DOHH2 (cell line): ENCODE measurements at regions not wholly inside any gene's neighbourhood (a gene's known extent, or its start where the extent isn't known, plus 50 kb on each side); places are given as distances from the start of the nearest gene placed in this dataset.
"Not testable (repeated sequence)": the region's sequence is repeated elsewhere in the genome, so short reads cannot be mapped to it uniquely, and the experiment has no call there.

Experiments
- H3F3A ChIP-seq: fragments of 200-600 bp; sonication (generic), shearing (Covaris generic); 2 replicates; pipeline ENCODE4 v1.6.0; 2016; ENCODE audit warnings: antibody characterized with exemption, mild to moderate bottlenecking; ENCODE audit not compliant: control insufficient read depth, insufficient read depth
- H3K27ac ChIP-seq: fragments of 200-600 bp; sonication (generic); 2 replicates; pipeline ENCODE4 v1.5.1; 2014; ENCODE audit warnings: low read depth, mild to moderate bottlenecking, low read length, moderate library complexity
- H3K27me3 ChIP-seq: fragments of 200-600 bp; sonication (generic); 2 replicates; pipeline ENCODE4 v1.6.1; 2014; ENCODE audit warnings: mild to moderate bottlenecking, low read length, mixed read lengths; ENCODE audit not compliant: control insufficient read depth
- H3K36me3 ChIP-seq: fragments of 200-600 bp; sonication (generic); 2 replicates; pipeline ENCODE4 v1.6.1; 2014; ENCODE audit warnings: mild to moderate bottlenecking, low read length, moderate library complexity, mixed read lengths; ENCODE audit not compliant: control insufficient read depth
- H3K4me1 ChIP-seq: fragments of 200-600 bp; sonication (generic); 2 replicates; pipeline ENCODE4 v1.6.1; 2014; ENCODE audit warnings: mild to moderate bottlenecking, low read length, mixed read lengths; ENCODE audit not compliant: control insufficient read depth
- H3K4me2 ChIP-seq: fragments of 200-600 bp; sonication (generic); 2 replicates; pipeline ENCODE4 v1.6.0; 2014; ENCODE audit warnings: mild to moderate bottlenecking, low read length, moderate library complexity
- H3K4me3 ChIP-seq: fragments of 200-600 bp; sonication (generic); 2 replicates; pipeline ENCODE4 v1.5.1; 2014; ENCODE audit warnings: mild to moderate bottlenecking, low read length, mixed read lengths
- H3K79me2 ChIP-seq: fragments of 200-600 bp; sonication (generic); 2 replicates; pipeline ENCODE4 v1.6.1; 2014; ENCODE audit warnings: mild to moderate bottlenecking, low read length, mixed read lengths; ENCODE audit not compliant: control insufficient read depth
- H3K9me2 ChIP-seq: fragments of 200-600 bp; sonication (generic); replicated peaks from 2 replicates; pipeline ENCODE4 v1.6.1; 2014; ENCODE audit warnings: mild to moderate bottlenecking, low read length, mixed read lengths; ENCODE audit not compliant: control insufficient read depth
- H3K9me3 ChIP-seq: fragments of 200-600 bp; sonication (generic); 2 replicates; pipeline ENCODE4 v1.6.1; 2014; ENCODE audit warnings: antibody characterized with exemption, low read length, mixed read lengths; ENCODE audit not compliant: control insufficient read depth, insufficient read depth
- H4K20me1 ChIP-seq: fragments of 200-600 bp; sonication (generic); 2 replicates; pipeline ENCODE4 v1.6.0; 2014; ENCODE audit warnings: low read depth, mild to moderate bottlenecking, antibody characterized with exemption, low read length, moderate library complexity; ENCODE audit not compliant: control insufficient read depth, insufficient read depth
- EZH2phosphoT487 ChIP-seq: fragments of 200-600 bp; sonication (generic); IDR thresholded peaks from 2 replicates; pipeline ENCODE4 v1.6.1; 2017; ENCODE audit warnings: borderline replicate concordance, mild to moderate bottlenecking, antibody characterized with exemption, low read length, moderate library complexity, mixed read lengths
- TF ChIP-seq, protein P1 (sequence below): fragments of 200-600 bp; sonication (generic); IDR thresholded peaks from one replicate; pipeline ENCODE4 v1.5.1; 2014; ENCODE audit warnings: antibody characterized with exemption, mild to moderate bottlenecking, low read depth, low read length; ENCODE audit not compliant: poor library complexity, severe bottlenecking

DNA sequence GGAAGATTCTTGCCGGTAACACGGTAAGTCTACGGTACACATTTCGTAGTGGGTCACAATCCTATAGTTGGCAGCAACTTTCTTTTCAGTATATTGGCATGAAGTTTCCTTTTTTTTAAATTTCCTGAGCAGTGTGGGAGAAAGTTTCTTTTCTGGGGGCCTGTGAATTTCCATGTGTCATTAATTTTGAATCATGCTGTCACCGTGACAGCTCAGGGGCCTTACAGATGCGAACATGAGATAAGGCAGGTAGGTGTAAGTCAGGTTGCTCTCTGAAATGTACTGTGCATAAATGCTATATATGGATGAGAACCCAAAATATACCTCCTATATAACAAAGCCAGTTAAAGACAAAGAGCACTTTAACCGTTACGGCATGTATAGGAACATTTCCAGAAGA lies 65.4 kb upstream of the SEM1 start:
- H3K27ac ChIP-seq, result no peak overlapping the region
- no peak for TF ChIP-seq EZH2phosphoT487
- TF ChIP-seq, protein P1, sequence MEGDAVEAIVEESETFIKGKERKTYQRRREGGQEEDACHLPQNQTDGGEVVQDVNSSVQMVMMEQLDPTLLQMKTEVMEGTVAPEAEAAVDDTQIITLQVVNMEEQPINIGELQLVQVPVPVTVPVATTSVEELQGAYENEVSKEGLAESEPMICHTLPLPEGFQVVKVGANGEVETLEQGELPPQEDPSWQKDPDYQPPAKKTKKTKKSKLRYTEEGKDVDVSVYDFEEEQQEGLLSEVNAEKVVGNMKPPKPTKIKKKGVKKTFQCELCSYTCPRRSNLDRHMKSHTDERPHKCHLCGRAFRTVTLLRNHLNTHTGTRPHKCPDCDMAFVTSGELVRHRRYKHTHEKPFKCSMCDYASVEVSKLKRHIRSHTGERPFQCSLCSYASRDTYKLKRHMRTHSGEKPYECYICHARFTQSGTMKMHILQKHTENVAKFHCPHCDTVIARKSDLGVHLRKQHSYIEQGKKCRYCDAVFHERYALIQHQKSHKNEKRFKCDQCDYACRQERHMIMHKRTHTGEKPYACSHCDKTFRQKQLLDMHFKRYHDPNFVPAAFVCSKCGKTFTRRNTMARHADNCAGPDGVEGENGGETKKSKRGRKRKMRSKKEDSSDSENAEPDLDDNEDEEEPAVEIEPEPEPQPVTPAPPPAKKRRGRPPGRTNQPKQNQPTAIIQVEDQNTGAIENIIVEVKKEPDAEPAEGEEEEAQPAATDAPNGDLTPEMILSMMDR, result no peak
- H3K4me2 ChIP-seq, result no peak overlapping the region
- no peaks in the 10 kb centered on the region for H3K9me3 ChIP-seq
- H3K4me1 ChIP-seq, result no peaks in the 10 kb centered on the region
- H3K36me3 ChIP-seq, result no peaks in the 10 kb centered on the region
- H3K4me3 ChIP-seq, result no peak overlapping the region
- no peaks in the 10 kb centered on the region for H3F3A ChIP-seq
- no peaks in the 10 kb centered on the region for H3K79me2 ChIP-seq
- H3K9me2 ChIP-seq, result no peaks in the 10 kb centered on the region
- H4K20me1 ChIP-seq, result no peaks in the 10 kb centered on the region
- no peaks in the 10 kb centered on the region for H3K27me3 ChIP-seq

DNA sequence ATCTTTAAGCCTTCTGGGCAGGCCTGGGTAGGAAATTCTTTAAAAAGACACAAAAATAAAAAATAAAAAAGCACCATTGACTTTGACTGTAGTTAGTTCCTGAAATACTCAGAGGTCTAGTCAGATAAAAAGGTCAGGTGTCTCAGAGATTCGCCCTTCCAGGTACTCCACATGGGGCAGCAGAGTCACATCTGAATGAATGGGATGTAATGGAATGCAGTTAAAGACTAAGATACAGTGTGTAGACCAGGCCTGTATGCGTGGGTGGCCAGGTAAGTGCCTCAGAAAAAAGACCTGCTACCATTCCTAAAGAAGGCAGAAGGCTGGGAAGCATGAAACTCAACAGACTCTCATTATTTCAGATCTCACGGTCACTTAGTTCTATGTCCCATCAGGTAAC lies 68.6 kb upstream of the SEM1 start:
- Histone ChIP-seq H3K27ac (no peak overlapping the region), H3K4me1 (no peaks in the 10 kb centered on the region), H3K4me3 (no peak overlapping the region), H3K36me3 (no peaks in the 10 kb centered on the region), H3F3A (no peaks in the 10 kb centered on the region), H3K79me2 (no peaks in the 10 kb centered on the region), H4K20me1 (no peaks in the 10 kb centered on the region), H3K4me2 (no peak overlapping the region), H3K9me3 (no peaks in the 10 kb centered on the region), H3K27me3 (no peaks in the 10 kb centered on the region), H3K9me2 (no peaks in the 10 kb centered on the region)
- TF ChIP-seq, protein P1, result peak; percentile 30
- TF ChIP-seq EZH2phosphoT487, result no peak

DNA sequence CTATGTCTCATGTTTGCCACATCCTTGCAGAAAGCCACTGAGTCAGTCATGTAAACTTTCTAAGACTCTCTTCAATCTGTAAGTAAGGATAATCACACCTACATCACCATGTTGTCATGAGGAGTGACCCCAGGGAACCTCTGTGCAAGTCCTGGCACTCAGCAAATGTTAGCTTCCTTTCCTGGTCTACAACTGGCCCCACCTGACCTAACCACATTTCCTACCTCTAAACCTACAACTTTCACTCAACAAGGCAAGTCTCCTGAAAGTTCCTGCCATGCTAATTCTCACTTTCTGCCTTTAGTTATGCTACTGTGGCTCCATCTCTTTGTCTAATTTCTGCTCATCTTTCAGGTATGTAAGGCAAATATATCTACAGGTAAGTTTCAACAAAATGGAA lies 72.3 kb upstream of the SEM1 start:
- TF ChIP-seq, protein P1, result no peak
- TF ChIP-seq EZH2phosphoT487, result no peak
- Histone ChIP-seq H3K9me3 (no peaks in the 10 kb centered on the region), H4K20me1 (no peaks in the 10 kb centered on the region), H3K4me1 (no peaks in the 10 kb centered on the region), H3K27me3 (no peaks in the 10 kb centered on the region), H3F3A (no peaks in the 10 kb centered on the region), H3K27ac (no peak overlapping the region), H3K79me2 (no peaks in the 10 kb centered on the region), H3K4me2 (no peak overlapping the region), H3K9me2 (no peaks in the 10 kb centered on the region; the same call in 1 of the 2 replicates), H3K4me3 (no peak overlapping the region), H3K36me3 (no peaks in the 10 kb centered on the region)

DNA sequence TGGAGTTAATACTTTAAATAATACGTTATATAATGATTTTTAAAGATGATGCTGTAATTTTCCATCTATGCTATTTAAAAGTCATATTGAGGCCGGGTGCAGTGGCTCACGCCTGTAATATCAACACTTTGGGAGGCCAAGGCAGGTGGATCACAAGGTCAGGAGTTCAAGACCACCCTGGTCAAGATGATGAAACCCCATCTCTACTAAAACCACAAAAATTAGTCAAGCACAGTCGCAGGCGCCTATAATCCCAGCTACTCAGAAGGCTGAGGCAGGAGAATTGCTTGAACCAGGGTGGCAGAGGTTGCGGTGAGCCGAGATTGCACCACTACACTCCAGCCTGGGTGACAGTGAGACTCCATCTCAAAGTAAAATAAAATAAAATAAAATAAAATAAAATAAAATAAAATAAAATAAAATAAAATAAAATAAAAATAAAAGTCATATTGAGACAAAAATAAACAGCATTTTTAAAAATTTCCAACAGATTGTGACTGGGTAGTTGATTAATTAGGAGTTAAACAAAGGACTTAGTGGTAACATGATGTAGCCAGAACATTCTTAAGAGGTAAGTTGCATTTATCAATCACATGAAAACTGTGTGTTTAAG lies 73.1 kb upstream of the SEM1 start:
- H3F3A ChIP-seq, result not testable (repeated sequence)

More for the DNA sequence above, 73.1 kb upstream of the SEM1 start:
- H3K27ac ChIP-seq, H3K4me2 ChIP-seq, H3K4me1 ChIP-seq, H3K9me2 ChIP-seq, H3K9me3 ChIP-seq, H3K27me3 ChIP-seq, H3K36me3 ChIP-seq, H3K79me2 ChIP-seq, H3K4me3 ChIP-seq, H4K20me1 ChIP-seq: not testable (repeated sequence)
